Keratinocyte (primary cell): ENCODE measurements at regions not wholly inside any gene's neighbourhood (a gene's known extent, or its start where the extent isn't known, plus 50 kb on each side); places are given as distances from the start of the nearest gene placed in this dataset.
"Not testable (repeated sequence)": the region's sequence is repeated elsewhere in the genome, so short reads cannot be mapped to it uniquely, and the experiment has no call there.

Experiments
- DNase-seq: peaks from one replicate; pipeline ENCODE4 v3.0.0-alpha.2; 2011; ENCODE audit warnings: low read depth, missing footprints, low spot score
- FAIRE-seq: peaks from 2 replicates; lab custom pipeline; 2011; peaks lifted over from hg19 to GRCh38; lab: Jason Lieb, UNC
- H2AFZ ChIP-seq: 2 replicates; pipeline ENCODE4 v1.6.0; 2012; ENCODE audit warnings: low read length, control low read depth, inconsistent platforms; ENCODE audit not compliant: control insufficient read depth
- H3K27ac ChIP-seq: 2 replicates; pipeline ENCODE4 v1.5.1; 2011; ENCODE audit warnings: low read length; ENCODE audit not compliant: control insufficient read depth, insufficient read depth
- H3K27me3 ChIP-seq: 3 replicates; pipeline ENCODE4 v1.6.0; 2011; ENCODE audit warnings: low read length; ENCODE audit not compliant: control insufficient read depth, insufficient read depth; ENCODE audit errors: extremely low read depth
- H3K36me3 ChIP-seq, 2 experiments: 2 replicates in 1 of 2; 3 replicates in 1 of 2; pipeline ENCODE4 v1.5.1; 2011; ENCODE audit warnings: low read length in 2 of 2, mild to moderate bottlenecking in 1 of 2; ENCODE audit not compliant: control insufficient read depth in 2 of 2, insufficient read depth in 2 of 2; ENCODE audit errors: extremely low read depth in 1 of 2
- H3K4me1 ChIP-seq: 3 replicates; pipeline ENCODE4 v1.5.1; 2011; ENCODE audit warnings: low read length; ENCODE audit not compliant: control insufficient read depth, insufficient read depth; ENCODE audit errors: extremely low read depth
- H3K4me2 ChIP-seq: 3 replicates; pipeline ENCODE4 v1.6.0; 2011; ENCODE audit warnings: low read depth, low read length; ENCODE audit not compliant: control insufficient read depth, insufficient read depth; ENCODE audit errors: extremely low read depth
- H3K4me3 ChIP-seq, 3 experiments: fragments of 200-600 bp in 1 of 3; sonication (generic) in 1 of 3; 2 replicates in 2 of 3; 3 replicates in 1 of 3; pipeline ENCODE4 v1.5.1; 2011 to 2016; ENCODE audit warnings: low read length in 3 of 3, mild to moderate bottlenecking in 3 of 3, control low read depth in 2 of 3, inconsistent platforms in 1 of 3, low read depth in 1 of 3, mixed read lengths in 1 of 3, mixed run types in 1 of 3, moderate library complexity in 1 of 3; ENCODE audit not compliant: control insufficient read depth in 2 of 3, insufficient read depth in 2 of 3; ENCODE audit errors: extremely low read depth in 1 of 3
- H3K79me2 ChIP-seq: 2 replicates; pipeline ENCODE4 v1.6.0; 2012; ENCODE audit warnings: low read length; ENCODE audit not compliant: control insufficient read depth, insufficient read depth
- H3K9ac ChIP-seq: 3 replicates; pipeline ENCODE4 v1.6.0; 2011; ENCODE audit warnings: low read length; ENCODE audit not compliant: control insufficient read depth, insufficient read depth; ENCODE audit errors: extremely low read depth
- H3K9me1 ChIP-seq: 3 replicates; pipeline ENCODE4 v1.6.0; 2011; ENCODE audit warnings: low read length; ENCODE audit not compliant: control insufficient read depth, insufficient read depth; ENCODE audit errors: extremely low read depth
- H3K9me3 ChIP-seq: 2 replicates; pipeline ENCODE4 v1.5.1; 2012; ENCODE audit warnings: low read depth, low read length; ENCODE audit not compliant: control insufficient read depth
- H4K20me1 ChIP-seq: 3 replicates; pipeline ENCODE4 v1.6.0; 2011; ENCODE audit warnings: low read length; ENCODE audit not compliant: control insufficient read depth, insufficient read depth; ENCODE audit errors: extremely low read depth
- dilution Hi-C: fragments of 300-500 bp; cut with MboI; formaldehyde crosslinking; loops from one replicate; pipeline ENCODE4 v1.7.0; 2020; ENCODE audit warnings: low sequenced_read_pairs; ENCODE audit not compliant: extremely low pct_ligation_motif_present

- H3K4me1 ChIP-seq, H3K27me3 ChIP-seq, FAIRE-seq, H3K9me3 ChIP-seq, H3K9me1 ChIP-seq, H3K4me3 ChIP-seq, H3K4me2 ChIP-seq, H3K9ac ChIP-seq, H2AFZ ChIP-seq, H4K20me1 ChIP-seq, dilution Hi-C loops, H3K27ac ChIP-seq, H3K79me2 ChIP-seq, H3K36me3 ChIP-seq, DNase-seq: not testable (repeated sequence)
Measured at GRCh38 chr2:111529022-111529421, 355.0 kb downstream of the ANAPC1 start.

GRCh38 chr2:111530239-111530965, 353.6 kb downstream of the ANAPC1 start:
- FAIRE-seq, H2AFZ ChIP-seq, H3K9ac ChIP-seq, H3K9me1 ChIP-seq, H3K36me3 ChIP-seq, dilution Hi-C loops, H3K27ac ChIP-seq, H3K4me2 ChIP-seq, H4K20me1 ChIP-seq, H3K79me2 ChIP-seq, H3K4me3 ChIP-seq, DNase-seq, H3K27me3 ChIP-seq, H3K9me3 ChIP-seq: not testable (repeated sequence)
- H3K4me1 ChIP-seq: peaks cover 15% of the 10 kb centered on the region

GRCh38 chr2:111532682-111533556, 351.1 kb downstream of the ANAPC1 start:
- DNase-seq, H3K27me3 ChIP-seq, H3K79me2 ChIP-seq, dilution Hi-C loops, H2AFZ ChIP-seq, H3K36me3 ChIP-seq, H4K20me1 ChIP-seq, H3K9me3 ChIP-seq, H3K9me1 ChIP-seq: not testable (repeated sequence)
- Histone ChIP-seq H3K4me3 (peak overlapping the region in 1 of 3 experiments; percentile 29), H3K4me1 (peaks cover 19% of the 10 kb centered on the region), H3K9ac (peak overlapping the region; percentile 41), H3K27ac (peak overlapping the region; percentile 78), H3K4me2 (peak overlapping the region; percentile 64)
- peak; percentile 86 for FAIRE-seq

- H3K27me3 ChIP-seq, H4K20me1 ChIP-seq, DNase-seq, H3K9me3 ChIP-seq, H3K36me3 ChIP-seq, dilution Hi-C loops, H3K9me1 ChIP-seq, H3K79me2 ChIP-seq: not testable (repeated sequence)
- Histone ChIP-seq H2AFZ (peak overlapping the region; percentile 52), H3K27ac (peak overlapping the region; percentile 84), H3K9ac (peak overlapping the region; percentile 66), H3K4me1 (peaks cover 19% of the 10 kb centered on the region), H3K4me3 (peak overlapping the region in 1 of 3 experiments; percentile 29), H3K4me2 (peak overlapping the region; percentile 62)
- FAIRE-seq: peak; percentile 90
Measured at GRCh38 chr2:111533557-111534247, 350.3 kb downstream of the ANAPC1 start.
